GM23338 (cell line): ENCODE measurements at regions not wholly inside any gene's neighbourhood (a gene's known extent, or its start where the extent isn't known, plus 50 kb on each side); places are given as distances from the start of the nearest gene placed in this dataset.

Experiments
- ATAC-seq: fragments of 200-7000 bp; cut with Tn5 transposase; 3 replicates; pipeline ENCODE4 v1.9.1; 2020
- DNase-seq: peaks from one replicate; pipeline ENCODE4 v3.0.0-alpha.2; 2015; ENCODE audit warnings: low spot score
- H2AFZ ChIP-seq: fragments of 200-600 bp; sonication (generic); 2 replicates; pipeline ENCODE4 v1.8.0; 2016; ENCODE audit warnings: antibody characterized with exemption, mild to moderate bottlenecking, moderate library complexity
- H3F3A ChIP-seq: fragments of 200-600 bp; sonication (generic); replicated peaks from 2 replicates; pipeline ENCODE4 v1.8.0; 2017; ENCODE audit warnings: antibody characterized with exemption, mixed run types, low read depth
- H3K27ac ChIP-seq: fragments of 200-600 bp; sonication (generic); 2 replicates; pipeline ENCODE4 v1.6.1; 2016; ENCODE audit warnings: low read depth
- H3K27me3 ChIP-seq: fragments of 200-600 bp; sonication (generic); 2 replicates; pipeline ENCODE4 v1.8.0; 2016; ENCODE audit warnings: mild to moderate bottlenecking, mixed run types, moderate library complexity; ENCODE audit not compliant: insufficient read depth
- H3K36me3 ChIP-seq: fragments of 200-600 bp; sonication (generic); 2 replicates; pipeline ENCODE4 v1.8.0; 2016; ENCODE audit warnings: mild to moderate bottlenecking; ENCODE audit not compliant: insufficient read depth
- H3K4me1 ChIP-seq: fragments of 200-600 bp; sonication (generic); 2 replicates; pipeline ENCODE4 v1.8.0; 2016; ENCODE audit warnings: mild to moderate bottlenecking, moderate library complexity; ENCODE audit not compliant: insufficient read depth
- H3K4me2 ChIP-seq: fragments of 200-600 bp; sonication (generic); 2 replicates; pipeline ENCODE4 v1.7.1; 2017; ENCODE audit warnings: mixed run types
- H3K4me3 ChIP-seq: fragments of 200-600 bp; sonication (generic); 2 replicates; pipeline ENCODE4 v1.6.1; 2016; ENCODE audit warnings: mixed run types
- H3K79me2 ChIP-seq: fragments of 200-600 bp; sonication (generic); replicated peaks from 2 replicates; pipeline ENCODE4 v1.8.0; 2017; ENCODE audit warnings: mild to moderate bottlenecking; ENCODE audit not compliant: insufficient read depth
- H3K9me2 ChIP-seq: fragments of 200-600 bp; sonication (generic); 2 replicates; pipeline ENCODE4 v1.8.0; 2017; ENCODE audit not compliant: insufficient read depth
- H4K20me1 ChIP-seq: fragments of 200-600 bp; sonication (generic); replicated peaks from 2 replicates; pipeline ENCODE4 v1.8.0; 2017; ENCODE audit warnings: mild to moderate bottlenecking; ENCODE audit not compliant: insufficient read depth
- H3K27ac Mint-ChIP-seq: 2 replicates; pipeline ENCODE4 v1.8.0; 2020; ENCODE audit warnings: inconsistent platforms, mild to moderate bottlenecking, moderate library complexity, mixed read lengths
- H3K27me3 Mint-ChIP-seq: 3 replicates; pipeline ENCODE4 v1.8.0; 2022; ENCODE audit warnings: low read depth, mild to moderate bottlenecking, moderate library complexity, mixed read lengths, inconsistent platforms; ENCODE audit not compliant: insufficient read depth, poor library complexity
- H3K36me3 Mint-ChIP-seq: 3 replicates; pipeline ENCODE4 v1.8.0; 2021; ENCODE audit warnings: low read depth, mild to moderate bottlenecking, inconsistent platforms, moderate library complexity, mixed read lengths
- H3K4me1 Mint-ChIP-seq: 3 replicates; pipeline ENCODE4 v1.8.0; 2020; ENCODE audit warnings: mild to moderate bottlenecking, inconsistent platforms, mixed read lengths
- H3K4me3 Mint-ChIP-seq: 3 replicates; pipeline ENCODE4 v1.8.0; 2021; ENCODE audit warnings: moderate library complexity, mild to moderate bottlenecking, inconsistent platforms, mixed read lengths
- H3K9me3 Mint-ChIP-seq: 3 replicates; pipeline ENCODE4 v1.8.0; 2020; ENCODE audit warnings: moderate library complexity, mild to moderate bottlenecking, inconsistent platforms, mixed read lengths
- CREB1 ChIP-seq: fragments of 250-450 bp; sonication (Bioruptor Pico); IDR thresholded peaks from 2 replicates; pipeline ENCODE4 v1.5.0; 2020; ENCODE audit warnings: low read depth, mild to moderate bottlenecking, moderate library complexity
- EZH2 ChIP-seq: fragments of 200-600 bp; sonication (generic); IDR thresholded peaks from one replicate; pipeline ENCODE4 v1.8.0; 2017; ENCODE audit warnings: antibody characterized with exemption, mild to moderate bottlenecking, low read depth; ENCODE audit not compliant: unreplicated experiment
- JUNB ChIP-seq: IDR thresholded peaks from one replicate; pipeline ENCODE4 v1.6.1; 2016; ENCODE audit warnings: antibody characterized with exemption; ENCODE audit not compliant: unreplicated experiment
- NANOG ChIP-seq: IDR thresholded peaks from 2 replicates; pipeline ENCODE4 v1.6.1; 2016; ENCODE audit warnings: antibody characterized with exemption, borderline replicate concordance
- POLR2AphosphoS5 ChIP-seq: IDR thresholded peaks from 2 replicates; pipeline ENCODE4 v1.6.1; 2016; ENCODE audit warnings: antibody characterized with exemption, low read depth
- STAT1 ChIP-seq: IDR thresholded peaks from one replicate; pipeline ENCODE4 v1.6.1; 2016; ENCODE audit warnings: antibody characterized with exemption; ENCODE audit not compliant: unreplicated experiment
- ZNF114 ChIP-seq: fragments of 250-450 bp; sonication (Bioruptor Pico); IDR thresholded peaks from 2 replicates; pipeline ENCODE4 v1.5.0; 2020; ENCODE audit warnings: mild to moderate bottlenecking, moderate library complexity
- ZNF331 ChIP-seq: fragments of 250-450 bp; sonication (Bioruptor Pico); IDR thresholded peaks from 2 replicates; pipeline ENCODE4 v1.5.0; 2020; ENCODE audit warnings: low read depth, mild to moderate bottlenecking, moderate library complexity
- TF ChIP-seq, protein P1 (sequence below): fragments of 250-450 bp; sonication (Bioruptor Pico); IDR thresholded peaks from 2 replicates; pipeline ENCODE4 v1.5.0; 2020; ENCODE audit warnings: mild to moderate bottlenecking, moderate library complexity
- TF ChIP-seq, protein P2 (sequence below), 2 experiments: fragments of 200-600 bp in 1 of 2; sonication (generic) in 1 of 2; conservative IDR thresholded peaks; 2 replicates each; pipeline versions ENCODE4 v1.5.1 to v1.6.1; 2016 to 2017; ENCODE audit warnings: antibody characterized with exemption in 2 of 2, low read depth in 2 of 2, mild to moderate bottlenecking in 2 of 2, moderate library complexity in 1 of 2

DNA sequence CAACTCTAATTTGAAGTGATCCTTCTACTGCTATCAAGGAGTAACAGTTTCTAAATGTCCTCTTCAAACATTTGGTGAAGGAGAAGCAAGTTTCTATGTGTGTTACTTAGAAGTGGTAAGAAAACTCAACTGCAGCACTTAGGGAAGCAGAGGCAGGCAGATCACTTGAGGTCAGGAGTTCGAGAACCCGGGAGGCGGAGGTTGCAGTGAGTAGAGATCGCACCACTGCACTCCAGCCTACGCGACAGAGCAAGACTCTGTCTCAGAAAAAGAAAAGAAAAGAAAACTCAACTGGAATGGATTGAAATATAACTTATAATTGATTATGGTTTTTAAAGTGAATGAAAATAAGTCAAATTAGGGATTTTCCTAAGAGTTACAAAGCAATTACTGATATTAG is 169.7 kb upstream of the ATP2B1 start (continued):
- TF ChIP-seq, protein P1, sequence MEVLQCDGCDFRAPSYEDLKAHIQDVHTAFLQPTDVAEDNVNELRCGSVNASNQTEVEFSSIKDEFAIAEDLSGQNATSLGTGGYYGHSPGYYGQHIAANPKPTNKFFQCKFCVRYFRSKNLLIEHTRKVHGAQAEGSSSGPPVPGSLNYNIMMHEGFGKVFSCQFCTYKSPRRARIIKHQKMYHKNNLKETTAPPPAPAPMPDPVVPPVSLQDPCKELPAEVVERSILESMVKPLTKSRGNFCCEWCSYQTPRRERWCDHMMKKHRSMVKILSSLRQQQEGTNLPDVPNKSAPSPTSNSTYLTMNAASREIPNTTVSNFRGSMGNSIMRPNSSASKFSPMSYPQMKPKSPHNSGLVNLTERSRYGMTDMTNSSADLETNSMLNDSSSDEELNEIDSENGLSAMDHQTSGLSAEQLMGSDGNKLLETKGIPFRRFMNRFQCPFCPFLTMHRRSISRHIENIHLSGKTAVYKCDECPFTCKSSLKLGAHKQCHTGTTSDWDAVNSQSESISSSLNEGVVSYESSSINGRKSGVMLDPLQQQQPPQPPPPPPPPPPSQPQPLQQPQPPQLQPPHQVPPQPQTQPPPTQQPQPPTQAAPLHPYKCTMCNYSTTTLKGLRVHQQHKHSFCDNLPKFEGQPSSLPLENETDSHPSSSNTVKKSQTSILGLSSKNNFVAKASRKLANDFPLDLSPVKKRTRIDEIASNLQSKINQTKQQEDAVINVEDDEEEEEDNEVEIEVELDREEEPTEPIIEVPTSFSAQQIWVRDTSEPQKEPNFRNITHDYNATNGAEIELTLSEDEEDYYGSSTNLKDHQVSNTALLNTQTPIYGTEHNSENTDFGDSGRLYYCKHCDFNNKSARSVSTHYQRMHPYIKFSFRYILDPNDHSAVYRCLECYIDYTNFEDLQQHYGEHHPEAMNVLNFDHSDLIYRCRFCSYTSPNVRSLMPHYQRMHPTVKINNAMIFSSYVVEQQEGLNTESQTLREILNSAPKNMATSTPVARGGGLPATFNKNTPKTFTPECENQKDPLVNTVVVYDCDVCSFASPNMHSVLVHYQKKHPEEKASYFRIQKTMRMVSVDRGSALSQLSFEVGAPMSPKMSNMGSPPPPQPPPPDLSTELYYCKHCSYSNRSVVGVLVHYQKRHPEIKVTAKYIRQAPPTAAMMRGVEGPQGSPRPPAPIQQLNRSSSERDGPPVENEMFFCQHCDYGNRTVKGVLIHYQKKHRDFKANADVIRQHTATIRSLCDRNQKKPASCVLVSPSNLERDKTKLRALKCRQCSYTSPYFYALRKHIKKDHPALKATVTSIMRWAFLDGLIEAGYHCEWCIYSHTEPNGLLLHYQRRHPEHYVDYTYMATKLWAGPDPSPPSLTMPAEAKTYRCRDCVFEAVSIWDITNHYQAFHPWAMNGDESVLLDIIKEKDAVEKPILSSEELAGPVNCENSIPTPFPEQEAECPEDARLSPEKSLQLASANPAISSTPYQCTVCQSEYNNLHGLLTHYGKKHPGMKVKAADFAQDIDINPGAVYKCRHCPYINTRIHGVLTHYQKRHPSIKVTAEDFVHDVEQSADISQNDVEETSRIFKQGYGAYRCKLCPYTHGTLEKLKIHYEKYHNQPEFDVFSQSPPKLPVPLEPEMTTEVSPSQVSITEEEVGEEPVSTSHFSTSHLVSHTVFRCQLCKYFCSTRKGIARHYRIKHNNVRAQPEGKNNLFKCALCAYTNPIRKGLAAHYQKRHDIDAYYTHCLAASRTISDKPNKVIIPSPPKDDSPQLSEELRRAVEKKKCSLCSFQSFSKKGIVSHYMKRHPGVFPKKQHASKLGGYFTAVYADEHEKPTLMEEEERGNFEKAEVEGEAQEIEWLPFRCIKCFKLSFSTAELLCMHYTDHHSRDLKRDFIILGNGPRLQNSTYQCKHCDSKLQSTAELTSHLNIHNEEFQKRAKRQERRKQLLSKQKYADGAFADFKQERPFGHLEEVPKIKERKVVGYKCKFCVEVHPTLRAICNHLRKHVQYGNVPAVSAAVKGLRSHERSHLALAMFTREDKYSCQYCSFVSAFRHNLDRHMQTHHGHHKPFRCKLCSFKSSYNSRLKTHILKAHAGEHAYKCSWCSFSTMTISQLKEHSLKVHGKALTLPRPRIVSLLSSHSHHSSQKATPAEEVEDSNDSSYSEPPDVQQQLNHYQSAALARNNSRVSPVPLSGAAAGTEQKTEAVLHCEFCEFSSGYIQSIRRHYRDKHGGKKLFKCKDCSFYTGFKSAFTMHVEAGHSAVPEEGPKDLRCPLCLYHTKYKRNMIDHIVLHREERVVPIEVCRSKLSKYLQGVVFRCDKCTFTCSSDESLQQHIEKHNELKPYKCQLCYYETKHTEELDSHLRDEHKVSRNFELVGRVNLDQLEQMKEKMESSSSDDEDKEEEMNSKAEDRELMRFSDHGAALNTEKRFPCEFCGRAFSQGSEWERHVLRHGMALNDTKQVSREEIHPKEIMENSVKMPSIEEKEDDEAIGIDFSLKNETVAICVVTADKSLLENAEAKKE (CRISPR knock-in tag): no peak
- TF ChIP-seq EZH2: no peak

DNA sequence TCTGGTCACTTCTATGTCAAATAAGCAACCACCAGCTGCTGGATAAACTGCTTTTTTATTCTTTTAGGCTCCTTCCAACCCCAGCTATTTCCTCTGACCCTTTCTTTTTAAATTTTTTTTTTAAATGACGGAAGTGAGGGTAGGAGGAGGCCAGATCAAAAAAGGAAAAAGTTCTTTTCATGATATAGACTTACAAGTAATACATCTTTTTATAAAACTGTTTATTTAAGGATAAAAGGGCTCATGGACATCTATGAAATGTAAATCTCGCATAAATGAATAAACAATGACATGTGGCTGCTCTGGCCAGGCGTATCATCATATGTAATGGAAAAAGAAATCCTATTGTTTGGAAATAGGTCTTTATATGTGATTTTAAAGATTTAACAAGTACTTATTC is 169.0 kb upstream of the ATP2B1 start:
- Histone ChIP-seq H3K9me2 (no peaks in the 10 kb centered on the region), H3K36me3 (no peaks in the 10 kb centered on the region), H3F3A (no peaks in the 10 kb centered on the region), H3K27ac (no peak overlapping the region), H3K4me3 (no peak overlapping the region), H3K4me2 (no peak overlapping the region), H3K27me3 (no peaks in the 10 kb centered on the region), H3K79me2 (no peaks in the 10 kb centered on the region), H3K4me1 (peaks cover 4% of the 10 kb centered on the region; the same call in 1 of the 2 replicates), H4K20me1 (no peaks in the 10 kb centered on the region), H2AFZ (no peak overlapping the region)
- peaks cover 14% of the 10 kb centered on the region for H3K4me1 Mint-ChIP-seq
- no peak overlapping the region for H3K27ac Mint-ChIP-seq
- no peak overlapping the region for H3K4me3 Mint-ChIP-seq
- no peaks in the 10 kb centered on the region for H3K36me3 Mint-ChIP-seq
- no peaks in the 10 kb centered on the region for H3K27me3 Mint-ChIP-seq
- no peaks in the 10 kb centered on the region for H3K9me3 Mint-ChIP-seq
- ATAC-seq (no peak), DNase-seq (no peak)
- TF ChIP-seq NANOG (no peak), ZNF114 (CRISPR knock-in tag) (no peak), CREB1 (CRISPR knock-in tag) (no peak), JUNB (no peak), STAT1 (no peak), ZNF331 (CRISPR knock-in tag) (no peak), POLR2AphosphoS5 (no peak)
- TF ChIP-seq, protein P2, sequence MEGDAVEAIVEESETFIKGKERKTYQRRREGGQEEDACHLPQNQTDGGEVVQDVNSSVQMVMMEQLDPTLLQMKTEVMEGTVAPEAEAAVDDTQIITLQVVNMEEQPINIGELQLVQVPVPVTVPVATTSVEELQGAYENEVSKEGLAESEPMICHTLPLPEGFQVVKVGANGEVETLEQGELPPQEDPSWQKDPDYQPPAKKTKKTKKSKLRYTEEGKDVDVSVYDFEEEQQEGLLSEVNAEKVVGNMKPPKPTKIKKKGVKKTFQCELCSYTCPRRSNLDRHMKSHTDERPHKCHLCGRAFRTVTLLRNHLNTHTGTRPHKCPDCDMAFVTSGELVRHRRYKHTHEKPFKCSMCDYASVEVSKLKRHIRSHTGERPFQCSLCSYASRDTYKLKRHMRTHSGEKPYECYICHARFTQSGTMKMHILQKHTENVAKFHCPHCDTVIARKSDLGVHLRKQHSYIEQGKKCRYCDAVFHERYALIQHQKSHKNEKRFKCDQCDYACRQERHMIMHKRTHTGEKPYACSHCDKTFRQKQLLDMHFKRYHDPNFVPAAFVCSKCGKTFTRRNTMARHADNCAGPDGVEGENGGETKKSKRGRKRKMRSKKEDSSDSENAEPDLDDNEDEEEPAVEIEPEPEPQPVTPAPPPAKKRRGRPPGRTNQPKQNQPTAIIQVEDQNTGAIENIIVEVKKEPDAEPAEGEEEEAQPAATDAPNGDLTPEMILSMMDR (conservative IDR thresholded peaks at IDR 0.05; ENCODE audit: low read depth in 2 of 2): no peak
